ENCODE measurements at regions not wholly inside any gene's neighbourhood (a gene's known extent, or its start where the extent isn't known, plus 50 kb on each side); places are given as distances from the start of the nearest gene placed in this dataset.

DNA sequence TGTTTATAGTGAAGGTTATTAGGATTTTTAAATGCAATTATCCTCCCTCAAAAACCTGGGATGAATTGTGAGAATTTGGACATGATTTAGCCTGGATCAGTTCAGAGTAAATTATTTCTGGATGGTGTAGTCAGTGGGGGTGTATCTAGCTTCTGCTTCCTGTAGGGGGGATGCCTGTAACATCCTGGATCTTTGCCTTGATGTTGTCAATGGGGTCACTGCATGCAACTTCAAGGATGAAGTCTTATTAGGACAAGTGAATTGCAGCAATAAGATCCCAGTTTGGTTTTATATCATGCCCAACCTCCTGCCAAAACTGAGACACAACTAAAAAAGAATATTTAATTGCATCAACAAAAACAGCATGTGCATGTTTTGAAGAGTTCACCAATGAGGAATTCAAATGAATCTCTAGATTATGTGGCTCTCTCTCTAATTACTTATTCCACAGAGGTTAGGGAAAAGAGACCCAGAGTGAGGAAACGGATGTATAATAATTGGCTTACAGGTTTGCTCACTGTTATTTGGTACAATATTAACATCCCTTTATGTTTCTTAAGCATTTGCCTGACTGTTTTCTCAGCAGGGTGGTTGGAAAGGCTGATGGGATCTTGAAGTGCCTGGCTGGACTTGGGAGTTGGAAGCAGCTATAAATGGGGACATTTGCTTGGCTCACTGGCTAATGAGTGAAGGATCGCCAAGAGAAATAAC lies 159.8 kb downstream of the HS3ST3B1 start:
- TF ChIP-seq, protein P1, sequence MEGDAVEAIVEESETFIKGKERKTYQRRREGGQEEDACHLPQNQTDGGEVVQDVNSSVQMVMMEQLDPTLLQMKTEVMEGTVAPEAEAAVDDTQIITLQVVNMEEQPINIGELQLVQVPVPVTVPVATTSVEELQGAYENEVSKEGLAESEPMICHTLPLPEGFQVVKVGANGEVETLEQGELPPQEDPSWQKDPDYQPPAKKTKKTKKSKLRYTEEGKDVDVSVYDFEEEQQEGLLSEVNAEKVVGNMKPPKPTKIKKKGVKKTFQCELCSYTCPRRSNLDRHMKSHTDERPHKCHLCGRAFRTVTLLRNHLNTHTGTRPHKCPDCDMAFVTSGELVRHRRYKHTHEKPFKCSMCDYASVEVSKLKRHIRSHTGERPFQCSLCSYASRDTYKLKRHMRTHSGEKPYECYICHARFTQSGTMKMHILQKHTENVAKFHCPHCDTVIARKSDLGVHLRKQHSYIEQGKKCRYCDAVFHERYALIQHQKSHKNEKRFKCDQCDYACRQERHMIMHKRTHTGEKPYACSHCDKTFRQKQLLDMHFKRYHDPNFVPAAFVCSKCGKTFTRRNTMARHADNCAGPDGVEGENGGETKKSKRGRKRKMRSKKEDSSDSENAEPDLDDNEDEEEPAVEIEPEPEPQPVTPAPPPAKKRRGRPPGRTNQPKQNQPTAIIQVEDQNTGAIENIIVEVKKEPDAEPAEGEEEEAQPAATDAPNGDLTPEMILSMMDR (IDR thresholded peaks at IDR 0.05): no peak
- TF ChIP-seq POLR2A (IDR thresholded peaks at IDR 0.05): no peak
